SU-DHL-6 (cell line): ENCODE measurements at regions not wholly inside any gene's neighbourhood (a gene's known extent, or its start where the extent isn't known, plus 50 kb on each side); places are given as distances from the start of the nearest gene placed in this dataset.

ENCODE experiments used
- H2AFZ ChIP-seq: fragments of 200-600 bp; sonication (generic); 2 replicates; pipeline ENCODE4 v1.6.1; 2014; ENCODE audit warnings: low read depth, mild to moderate bottlenecking, moderate library complexity, mixed read lengths, antibody characterized with exemption, low read length; ENCODE audit not compliant: severe bottlenecking
- H3F3A ChIP-seq: fragments of 200-600 bp; shearing (Covaris generic); 2 replicates; pipeline ENCODE4 v1.6.0; 2016; ENCODE audit warnings: antibody characterized with exemption, mild to moderate bottlenecking; ENCODE audit not compliant: insufficient read depth
- H3K27ac ChIP-seq: fragments of 200-600 bp; sonication (generic); 2 replicates; pipeline ENCODE4 v1.5.1; 2016; ENCODE audit warnings: low read depth, mild to moderate bottlenecking, low read length, moderate library complexity, mixed read lengths
- H3K27me3 ChIP-seq: fragments of 200-600 bp; sonication (generic), shearing (Covaris generic); 2 replicates; pipeline ENCODE4 v1.6.0; 2014; ENCODE audit warnings: mild to moderate bottlenecking, low read length
- H3K36me3 ChIP-seq: fragments of 200-600 bp; sonication (generic); 2 replicates; pipeline ENCODE4 v1.6.1; 2014; ENCODE audit warnings: mild to moderate bottlenecking, low read length, mixed read lengths
- H3K4me2 ChIP-seq: fragments of 300-600, 200-600 bp; shearing (Covaris generic), sonication (generic); 2 replicates; pipeline ENCODE4 v1.6.0; 2014; ENCODE audit warnings: low read length, low read depth, mild to moderate bottlenecking; ENCODE audit not compliant: poor library complexity, severe bottlenecking
- H3K4me3 ChIP-seq: fragments of 200-600 bp; sonication (generic); 2 replicates; pipeline ENCODE4 v1.5.1; 2014; ENCODE audit warnings: antibody characterized with exemption, low read length, mild to moderate bottlenecking, mixed read lengths; ENCODE audit not compliant: insufficient read depth, poor library complexity, severe bottlenecking
- H3K79me2 ChIP-seq: fragments of 200-600 bp; sonication (generic); 2 replicates; pipeline ENCODE4 v1.6.1; 2014; ENCODE audit warnings: mild to moderate bottlenecking, low read length, moderate library complexity; ENCODE audit not compliant: insufficient read depth
- H3K9ac ChIP-seq: fragments of 200-600 bp; sonication (generic); 2 replicates; pipeline ENCODE4 v1.7.0; 2014; ENCODE audit warnings: mild to moderate bottlenecking, low read length
- H3K9me2 ChIP-seq: fragments of 200-600 bp; sonication (generic); replicated peaks from 2 replicates; pipeline ENCODE4 v1.6.1; 2014; ENCODE audit warnings: low read length; ENCODE audit not compliant: insufficient read depth
- H3K9me3 ChIP-seq: fragments of 200-600 bp; sonication (generic); 2 replicates; pipeline ENCODE4 v1.6.1; 2014; ENCODE audit warnings: low read length, mixed read lengths; ENCODE audit not compliant: insufficient read depth
- H4K20me1 ChIP-seq: fragments of 200-600 bp; sonication (generic); 2 replicates; pipeline ENCODE4 v1.6.1; 2014; ENCODE audit warnings: low read depth, mild to moderate bottlenecking, antibody characterized with exemption, low read length, moderate library complexity, mixed read lengths
- CTCF ChIP-seq: fragments of 200-600 bp; sonication (generic); IDR thresholded peaks from one replicate; pipeline ENCODE4 v1.5.1; 2017; ENCODE audit warnings: antibody characterized with exemption, mild to moderate bottlenecking, low read length, moderate library complexity; ENCODE audit not compliant: insufficient read depth, poor library complexity, severe bottlenecking
- EZH2phosphoT487 ChIP-seq: fragments of 200-600 bp; sonication (generic), shearing (Covaris generic); conservative IDR thresholded peaks from 2 replicates; pipeline ENCODE4 v1.6.1; 2018; ENCODE audit warnings: mild to moderate bottlenecking, antibody characterized with exemption, low read length, moderate library complexity, mixed read lengths

- Histone ChIP-seq H3K4me2 (no peak overlapping the region), H3K9ac (no peak overlapping the region), H3K27me3 (no peaks in the 10 kb centered on the region), H3K36me3 (no peaks in the 10 kb centered on the region), H3K79me2 (no peaks in the 10 kb centered on the region), H2AFZ (no peak overlapping the region), H4K20me1 (no peaks in the 10 kb centered on the region), H3K4me3 (no peak overlapping the region), H3K9me2 (no peaks in the 10 kb centered on the region), H3K9me3 (no peaks in the 10 kb centered on the region; the same call in 1 of the 2 replicates), H3K27ac (no peak overlapping the region), H3F3A (no peaks in the 10 kb centered on the region)
- TF ChIP-seq CTCF (no peak), EZH2phosphoT487 (no peak)
These were observed 131.6 kb downstream of the MN1 start for GRCh38 chr22:27669798-27670599.

- no peak overlapping the region for H2AFZ ChIP-seq
- no peak overlapping the region for H3K27ac ChIP-seq
- H3K9me3 ChIP-seq = no peaks in the 10 kb centered on the region; the same call in 1 of the 2 replicates
- H3K4me3 ChIP-seq = no peak overlapping the region
- no peak overlapping the region for H3K4me2 ChIP-seq
- H3K79me2 ChIP-seq = no peaks in the 10 kb centered on the region
- no peaks in the 10 kb centered on the region for H3K9me2 ChIP-seq
- no peaks in the 10 kb centered on the region for H3K36me3 ChIP-seq
- no peaks in the 10 kb centered on the region for H3K27me3 ChIP-seq
- H3K9ac ChIP-seq = no peak overlapping the region
- TF ChIP-seq CTCF = no peak
- no peak for TF ChIP-seq EZH2phosphoT487
- H4K20me1 ChIP-seq = no peaks in the 10 kb centered on the region
- no peaks in the 10 kb centered on the region for H3F3A ChIP-seq
These were observed 130.7 kb downstream of the MN1 start for GRCh38 chr22:27670701-27671412.

- no peak overlapping the region for H3K4me3 ChIP-seq
- H3K9me2 ChIP-seq = no peaks in the 10 kb centered on the region
- H3K27me3 ChIP-seq = no peaks in the 10 kb centered on the region
- H3F3A ChIP-seq = no peaks in the 10 kb centered on the region
- H2AFZ ChIP-seq = no peak overlapping the region
- no peak overlapping the region for H3K4me2 ChIP-seq
- no peak overlapping the region for H3K9ac ChIP-seq
- H3K79me2 ChIP-seq = no peaks in the 10 kb centered on the region
- H3K9me3 ChIP-seq = no peaks in the 10 kb centered on the region; the same call in 1 of the 2 replicates
- H3K36me3 ChIP-seq = no peaks in the 10 kb centered on the region
- TF ChIP-seq CTCF (no peak), EZH2phosphoT487 (no peak)
- H3K27ac ChIP-seq = no peak overlapping the region
- H4K20me1 ChIP-seq = no peaks in the 10 kb centered on the region
These were observed 130.1 kb downstream of the MN1 start for GRCh38 chr22:27671413-27671935.
